ENCODE measurements at regions not wholly inside any gene's neighbourhood (a gene's known extent, or its start where the extent isn't known, plus 50 kb on each side); places are given as distances from the start of the nearest gene placed in this dataset.

- POLR2A ChIA-PET: no interaction called here
- H3K4me1 Mint-ChIP-seq: no peaks in the 10 kb centered on the region
- peaks cover 2 to 11% (median 5%) of the 10 kb centered on the region in 5 donors for H3K27me3 Mint-ChIP-seq
- no peak overlapping the region for H3K4me3 Mint-ChIP-seq
- DNase-seq (no peak), ATAC-seq (no peak)
- H3K36me3 Mint-ChIP-seq: no peaks in the 10 kb centered on the region
- H3K9me3 Mint-ChIP-seq: no peaks in the 10 kb centered on the region
- no peak overlapping the region for H3K27ac Mint-ChIP-seq
Observed at GRCh38 chr15:81473946-81474345, 99.9 kb upstream of the TMC3 start.

- Mint-ChIP-seq H3K27ac (no peak overlapping the region), H3K9me3 (no peaks in the 10 kb centered on the region), H3K36me3 (no peaks in the 10 kb centered on the region), H3K27me3 (peaks cover 2 to 11% (median 5%) of the 10 kb centered on the region in 5 donors), H3K4me1 (no peaks in the 10 kb centered on the region), H3K4me3 (no peak overlapping the region)
- ATAC-seq (no peak), DNase-seq (no peak)
- POLR2A ChIA-PET: no interaction called here
Observed at GRCh38 chr15:81473177-81473576, 99.2 kb upstream of the TMC3 start.

- POLR2A ChIA-PET: no interaction called here
- no peak overlapping the region for H3K4me3 Mint-ChIP-seq
- peaks cover 0 to 10% (median 3%) of the 10 kb centered on the region in 9 donors for H3K9me3 Mint-ChIP-seq
- H3K4me1 Mint-ChIP-seq: no peaks in the 10 kb centered on the region
- no peak overlapping the region for H3K27ac Mint-ChIP-seq
- peaks cover 0 to 9% (median 7%) of the 10 kb centered on the region in 3 donors for H3K36me3 Mint-ChIP-seq
- H3K27me3 Mint-ChIP-seq: peaks cover 7 to 29% (median 8%) of the 10 kb centered on the region in 5 donors
- ATAC-seq (no peak), DNase-seq (no peak)
Observed at GRCh38 chr15:81471151-81471550, 97.1 kb upstream of the TMC3 start.

- Mint-ChIP-seq H3K4me3 (no peak overlapping the region), H3K27ac (no peak overlapping the region), H3K27me3 (peaks cover 7 to 29% (median 13%) of the 10 kb centered on the region in 5 donors), H3K36me3 (peaks cover 4 to 29% (median 18%) of the 10 kb centered on the region in 3 donors), H3K4me1 (no peaks in the 10 kb centered on the region), H3K9me3 (peaks cover 0 to 30% (median 18%) of the 10 kb centered on the region in 9 donors)
- POLR2A ChIA-PET: no interaction called here
- DNase-seq (no peak), ATAC-seq (no peak)
Observed at GRCh38 chr15:81469154-81469553, 95.1 kb upstream of the TMC3 start.

- peaks cover 12 to 45% (median 33%) of the 10 kb centered on the region in 9 donors for H3K9me3 Mint-ChIP-seq
- no peak overlapping the region for H3K4me3 Mint-ChIP-seq
- POLR2A ChIA-PET: no interaction called here
Observed at GRCh38 chr15:81466741-81467140, 92.7 kb upstream of the TMC3 start.

GRCh38 chr15:81454024-81454423 lies 80.0 kb upstream of the TMC3 start:
- H3K27me3 Mint-ChIP-seq: no peaks in the 10 kb centered on the region
- peaks cover 0 to 23% (median 5%) of the 10 kb centered on the region in 9 donors for H3K9me3 Mint-ChIP-seq
- ATAC-seq (no peak), DNase-seq (no peak)
- H3K27ac Mint-ChIP-seq: no peak overlapping the region
- no peak overlapping the region for H3K4me3 Mint-ChIP-seq
- POLR2A ChIA-PET: no interaction called here
- H3K4me1 Mint-ChIP-seq: peaks cover 0 to 12% (median 8%) of the 10 kb centered on the region in 4 donors
- H3K36me3 Mint-ChIP-seq: peaks cover 0 to 11% (median 2%) of the 10 kb centered on the region in 3 donors

More at GRCh38 chr15:81466741-81467140, 92.7 kb upstream of the TMC3 start:
- H3K4me1 Mint-ChIP-seq: no peaks in the 10 kb centered on the region
- peaks cover 4 to 21% (median 8%) of the 10 kb centered on the region in 5 donors for H3K27me3 Mint-ChIP-seq
- DNase-seq (no peak), ATAC-seq (no peak)
- no peak overlapping the region for H3K27ac Mint-ChIP-seq
- H3K36me3 Mint-ChIP-seq: peaks cover 4 to 48% (median 34%) of the 10 kb centered on the region in 3 donors

- POLR2A ChIA-PET: no interaction called here
- DNase-seq (no peak), ATAC-seq (no peak)
- Mint-ChIP-seq H3K27ac (no peak overlapping the region), H3K27me3 (peaks cover 0 to 2% (median 0%) of the 10 kb centered on the region in 5 donors), H3K36me3 (no peaks in the 10 kb centered on the region), H3K4me1 (peaks cover 0 to 2% (median 0%) of the 10 kb centered on the region in 4 donors), H3K4me3 (no peak overlapping the region), H3K9me3 (peaks cover 0 to 24% (median 8%) of the 10 kb centered on the region in 9 donors)
Observed at GRCh38 chr15:81450721-81451120, 76.7 kb upstream of the TMC3 start.

- H3K4me1 Mint-ChIP-seq: peaks cover 0 to 2% (median 0%) of the 10 kb centered on the region in 4 donors
- H3K4me3 Mint-ChIP-seq: no peak overlapping the region
- POLR2A ChIA-PET: no interaction called here
- peaks cover 0 to 3% (median 2%) of the 10 kb centered on the region in 5 donors for H3K27me3 Mint-ChIP-seq
- no peak overlapping the region for H3K27ac Mint-ChIP-seq
- no peak for ATAC-seq
- H3K36me3 Mint-ChIP-seq: peaks cover 0 to 5% (median 0%) of the 10 kb centered on the region in 3 donors
- no peak for DNase-seq
- peaks cover 0 to 31% (median 13%) of the 10 kb centered on the region in 9 donors for H3K9me3 Mint-ChIP-seq
Observed at GRCh38 chr15:81449836-81450474, 75.9 kb upstream of the TMC3 start.

GRCh38 chr15:81443040-81443820 lies 69.2 kb upstream of the TMC3 start:
- DNase-seq (no peak), ATAC-seq (no peak)
- POLR2A ChIA-PET: no interaction called here
- peaks cover 0 to 5% (median 0%) of the 10 kb centered on the region in 3 donors for H3K36me3 Mint-ChIP-seq
- H3K27ac Mint-ChIP-seq: no peak overlapping the region
- no peak overlapping the region for H3K4me3 Mint-ChIP-seq
- H3K27me3 Mint-ChIP-seq: peaks cover 4 to 12% (median 9%) of the 10 kb centered on the region in 5 donors
- no peaks in the 10 kb centered on the region for H3K4me1 Mint-ChIP-seq
- H3K9me3 Mint-ChIP-seq: peaks cover 0 to 23% (median 8%) of the 10 kb centered on the region in 9 donors

GRCh38 chr15:81442454-81442853 lies 68.4 kb upstream of the TMC3 start:
- Mint-ChIP-seq H3K27me3 (peaks cover 4 to 15% (median 7%) of the 10 kb centered on the region in 5 donors), H3K36me3 (peaks cover 0 to 5% (median 0%) of the 10 kb centered on the region in 3 donors), H3K27ac (no peak overlapping the region), H3K4me1 (no peaks in the 10 kb centered on the region), H3K9me3 (peaks cover 0 to 23% (median 8%) of the 10 kb centered on the region in 9 donors), H3K4me3 (no peak overlapping the region)
- no peak for ATAC-seq
- DNase-seq: no peak
- POLR2A ChIA-PET: no interaction called here

GRCh38 chr15:81434851-81435250 lies 60.8 kb upstream of the TMC3 start:
- ATAC-seq: no peak
- Mint-ChIP-seq H3K27me3 (peaks cover 3 to 21% (median 8%) of the 10 kb centered on the region in 5 donors), H3K4me3 (no peak overlapping the region), H3K9me3 (peaks cover 0 to 25% (median 7%) of the 10 kb centered on the region in 9 donors), H3K4me1 (no peaks in the 10 kb centered on the region), H3K27ac (no peak overlapping the region), H3K36me3 (peaks cover 0 to 19% (median 17%) of the 10 kb centered on the region in 3 donors)
- DNase-seq: no peak
- POLR2A ChIA-PET: no interaction called here

GRCh38 chr15:81433462-81433861 lies 59.4 kb upstream of the TMC3 start:
- Mint-ChIP-seq H3K27me3 (peaks cover 3 to 21% (median 8%) of the 10 kb centered on the region in 5 donors), H3K9me3 (peaks cover 0 to 28% (median 7%) of the 10 kb centered on the region in 9 donors), H3K4me1 (no peaks in the 10 kb centered on the region), H3K36me3 (peaks cover 0 to 19% (median 17%) of the 10 kb centered on the region in 3 donors), H3K27ac (no peak overlapping the region), H3K4me3 (no peak overlapping the region)
- DNase-seq (no peak), ATAC-seq (no peak)
- POLR2A ChIA-PET: no interaction called here

- H3K9me3 Mint-ChIP-seq: peaks cover 0 to 28% (median 7%) of the 10 kb centered on the region in 9 donors
- ATAC-seq: no peak
- peaks cover 3 to 21% (median 6%) of the 10 kb centered on the region in 5 donors for H3K27me3 Mint-ChIP-seq
- no peak overlapping the region for H3K27ac Mint-ChIP-seq
- DNase-seq: no peak
- no peaks in the 10 kb centered on the region for H3K4me1 Mint-ChIP-seq
- POLR2A ChIA-PET: no interaction called here
- peaks cover 0 to 19% (median 17%) of the 10 kb centered on the region in 3 donors for H3K36me3 Mint-ChIP-seq
- H3K4me3 Mint-ChIP-seq: no peak overlapping the region
Observed at GRCh38 chr15:81432179-81432578, 58.2 kb upstream of the TMC3 start.

Data from naive thymus-derived CD8-positive, alpha-beta T cell (primary cell).